Erythroblast (primary cell): ENCODE measurements at regions not wholly inside any gene's neighbourhood (a gene's known extent, or its start where the extent isn't known, plus 50 kb on each side); places are given as distances from the start of the nearest gene placed in this dataset.

Experiments used
- GATA1 ChIP-seq: IDR thresholded peaks from 2 replicates; pipeline ENCODE4 v1.6.1; 2011; ENCODE audit warnings: low read depth, mild to moderate bottlenecking, control low read depth, low read length, moderate library complexity
- POLR2A ChIP-seq: IDR thresholded peaks from 2 replicates; pipeline ENCODE4 v1.6.1; 2011; ENCODE audit warnings: mild to moderate bottlenecking, low read length

GRCh38 chr12:84660139-84660538, 252.5 kb downstream of the SLC6A15 start:
- TF ChIP-seq POLR2A (no peak), GATA1 (no peak)
